SK-N-SH treated with all-trans-retinoic acid at 6 μM for 48 hours (cell line): ENCODE measurements at regions not wholly inside any gene's neighbourhood (a gene's known extent, or its start where the extent isn't known, plus 50 kb on each side); places are given as distances from the start of the nearest gene placed in this dataset.

ENCODE experiments used
- CSDC2 ChIP-seq: fragments of 250-450 bp; sonication (Bioruptor Pico); IDR thresholded peaks from 2 replicates; pipeline ENCODE4 v1.5.0; 2020; ENCODE audit warnings: mild to moderate bottlenecking, moderate library complexity
- ESRRG ChIP-seq: fragments of 250-450 bp; sonication (Bioruptor Pico); IDR thresholded peaks from 2 replicates; pipeline ENCODE4 v1.6.1; 2021; ENCODE audit warnings: mild to moderate bottlenecking
- ISL1 ChIP-seq: fragments of 250-450 bp; sonication (Bioruptor Pico); IDR thresholded peaks from 2 replicates; pipeline ENCODE4 v2.1.2; 2022; ENCODE audit warnings: mild to moderate bottlenecking, moderate library complexity
- RARB ChIP-seq: fragments of 250-450 bp; sonication (Bioruptor Pico); IDR thresholded peaks from 2 replicates; pipeline ENCODE4 v1.8.0; 2021; ENCODE audit warnings: mild to moderate bottlenecking, moderate library complexity
- SNAI2 ChIP-seq: fragments of 250-450 bp; sonication (Bioruptor Pico); IDR thresholded peaks from 2 replicates; pipeline ENCODE4 v1.5.0; 2020; ENCODE audit warnings: mild to moderate bottlenecking, moderate library complexity
- TCF4 ChIP-seq: fragments of 250-450 bp; sonication (Bioruptor Pico); IDR thresholded peaks from 2 replicates; pipeline ENCODE4 v1.8.0; 2021; ENCODE audit warnings: mild to moderate bottlenecking, moderate library complexity, borderline replicate concordance
- TOX ChIP-seq: fragments of 250-450 bp; sonication (Bioruptor Pico); IDR thresholded peaks from 2 replicates; pipeline ENCODE4 v1.8.0; 2021; ENCODE audit warnings: mild to moderate bottlenecking, moderate library complexity, borderline replicate concordance
- ZFP3 ChIP-seq: fragments of 250-450 bp; sonication (Bioruptor Pico); IDR thresholded peaks from 2 replicates; pipeline ENCODE4 v1.5.0; 2020; ENCODE audit warnings: mild to moderate bottlenecking, moderate library complexity
- ZFP30 ChIP-seq: fragments of 450-650 bp; formaldehyde crosslinking; IDR thresholded peaks from 2 replicates; pipeline ENCODE4 v1.5.0; 2022; ENCODE audit warnings: mild to moderate bottlenecking, moderate library complexity
- ZNF565 ChIP-seq: fragments of 450-650 bp; formaldehyde crosslinking; conservative IDR thresholded peaks from 2 replicates; pipeline ENCODE4 v1.5.0; 2020; ENCODE audit warnings: low read depth, mild to moderate bottlenecking, moderate library complexity
- ZNF70 ChIP-seq: fragments of 450-650 bp; formaldehyde crosslinking; IDR thresholded peaks from 2 replicates; pipeline ENCODE4 v1.5.0; 2020; ENCODE audit warnings: mild to moderate bottlenecking, moderate library complexity
- TF ChIP-seq, protein P1 (sequence below): fragments of 250-450 bp; sonication (Bioruptor Pico); IDR thresholded peaks from 2 replicates; pipeline ENCODE4 v1.8.0; 2021; ENCODE audit warnings: low read depth, mild to moderate bottlenecking, moderate library complexity, borderline replicate concordance
- TF ChIP-seq, protein P2 (sequence below): fragments of 250-450 bp; sonication (Bioruptor Pico); IDR thresholded peaks from 2 replicates; pipeline ENCODE4 v1.8.0; 2020; ENCODE audit warnings: mild to moderate bottlenecking, moderate library complexity, borderline replicate concordance
- TF ChIP-seq, protein P3 (sequence below): fragments of 250-450 bp; sonication (Bioruptor Pico); IDR thresholded peaks from 2 replicates; pipeline ENCODE4 v1.5.1; 2021; ENCODE audit warnings: mild to moderate bottlenecking, moderate library complexity

DNA sequence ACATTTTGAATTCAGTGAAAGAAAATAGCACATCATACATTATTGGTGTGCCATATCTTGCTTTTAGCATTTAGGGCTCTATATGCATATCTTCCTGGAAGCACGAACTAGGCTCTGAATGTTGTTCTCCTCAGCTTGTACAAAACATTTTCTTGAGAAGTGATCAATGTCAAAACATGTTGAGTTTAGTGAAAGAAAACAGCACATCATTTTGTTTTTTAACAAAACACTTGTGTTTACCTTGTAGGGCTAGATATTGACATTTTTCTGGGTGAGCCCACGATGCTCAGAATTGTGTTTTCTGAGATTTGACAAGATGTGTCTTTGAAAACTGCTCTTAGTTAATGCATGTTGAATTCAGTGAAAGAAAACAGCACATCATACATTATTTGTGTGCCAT lies 81.0 kb downstream of the ASCL4 start:
- TF ChIP-seq ISL1 (CRISPR knock-in tag), result no peak
- TF ChIP-seq, protein P1, sequence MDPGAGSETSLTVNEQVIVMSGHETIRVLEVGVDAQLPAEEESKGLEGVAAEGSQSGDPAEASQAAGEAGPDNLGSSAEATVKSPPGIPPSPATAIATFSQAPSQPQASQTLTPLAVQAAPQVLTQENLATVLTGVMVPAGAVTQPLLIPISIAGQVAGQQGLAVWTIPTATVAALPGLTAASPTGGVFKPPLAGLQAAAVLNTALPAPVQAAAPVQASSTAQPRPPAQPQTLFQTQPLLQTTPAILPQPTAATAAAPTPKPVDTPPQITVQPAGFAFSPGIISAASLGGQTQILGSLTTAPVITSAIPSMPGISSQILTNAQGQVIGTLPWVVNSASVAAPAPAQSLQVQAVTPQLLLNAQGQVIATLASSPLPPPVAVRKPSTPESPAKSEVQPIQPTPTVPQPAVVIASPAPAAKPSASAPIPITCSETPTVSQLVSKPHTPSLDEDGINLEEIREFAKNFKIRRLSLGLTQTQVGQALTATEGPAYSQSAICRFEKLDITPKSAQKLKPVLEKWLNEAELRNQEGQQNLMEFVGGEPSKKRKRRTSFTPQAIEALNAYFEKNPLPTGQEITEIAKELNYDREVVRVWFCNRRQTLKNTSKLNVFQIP (CRISPR knock-in tag), result no peak
- no peak for TF ChIP-seq RARB (CRISPR knock-in tag)
- TF ChIP-seq, protein P2, sequence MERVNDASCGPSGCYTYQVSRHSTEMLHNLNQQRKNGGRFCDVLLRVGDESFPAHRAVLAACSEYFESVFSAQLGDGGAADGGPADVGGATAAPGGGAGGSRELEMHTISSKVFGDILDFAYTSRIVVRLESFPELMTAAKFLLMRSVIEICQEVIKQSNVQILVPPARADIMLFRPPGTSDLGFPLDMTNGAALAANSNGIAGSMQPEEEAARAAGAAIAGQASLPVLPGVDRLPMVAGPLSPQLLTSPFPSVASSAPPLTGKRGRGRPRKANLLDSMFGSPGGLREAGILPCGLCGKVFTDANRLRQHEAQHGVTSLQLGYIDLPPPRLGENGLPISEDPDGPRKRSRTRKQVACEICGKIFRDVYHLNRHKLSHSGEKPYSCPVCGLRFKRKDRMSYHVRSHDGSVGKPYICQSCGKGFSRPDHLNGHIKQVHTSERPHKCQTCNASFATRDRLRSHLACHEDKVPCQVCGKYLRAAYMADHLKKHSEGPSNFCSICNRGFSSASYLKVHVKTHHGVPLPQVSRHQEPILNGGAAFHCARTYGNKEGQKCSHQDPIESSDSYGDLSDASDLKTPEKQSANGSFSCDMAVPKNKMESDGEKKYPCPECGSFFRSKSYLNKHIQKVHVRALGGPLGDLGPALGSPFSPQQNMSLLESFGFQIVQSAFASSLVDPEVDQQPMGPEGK, result no peak
- TF ChIP-seq ZFP3, result no peak
- no peak for TF ChIP-seq ESRRG (CRISPR knock-in tag)
- TF ChIP-seq CSDC2 (CRISPR knock-in tag), result no peak
- no peak for TF ChIP-seq TOX (CRISPR knock-in tag)
- no peak for TF ChIP-seq ZNF565 (CRISPR knock-in tag)
- TF ChIP-seq ZFP30, result no peak
- TF ChIP-seq ZNF70 (CRISPR knock-in tag), result no peak
- TF ChIP-seq, protein P3, sequence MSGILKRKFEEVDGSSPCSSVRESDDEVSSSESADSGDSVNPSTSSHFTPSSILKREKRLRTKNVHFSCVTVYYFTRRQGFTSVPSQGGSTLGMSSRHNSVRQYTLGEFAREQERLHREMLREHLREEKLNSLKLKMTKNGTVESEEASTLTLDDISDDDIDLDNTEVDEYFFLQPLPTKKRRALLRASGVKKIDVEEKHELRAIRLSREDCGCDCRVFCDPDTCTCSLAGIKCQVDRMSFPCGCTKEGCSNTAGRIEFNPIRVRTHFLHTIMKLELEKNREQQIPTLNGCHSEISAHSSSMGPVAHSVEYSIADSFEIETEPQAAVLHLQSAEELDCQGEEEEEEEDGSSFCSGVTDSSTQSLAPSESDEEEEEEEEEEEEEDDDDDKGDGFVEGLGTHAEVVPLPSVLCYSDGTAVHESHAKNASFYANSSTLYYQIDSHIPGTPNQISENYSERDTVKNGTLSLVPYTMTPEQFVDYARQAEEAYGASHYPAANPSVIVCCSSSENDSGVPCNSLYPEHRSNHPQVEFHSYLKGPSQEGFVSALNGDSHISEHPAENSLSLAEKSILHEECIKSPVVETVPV, result no peak
- no peak for TF ChIP-seq SNAI2
- TF ChIP-seq TCF4 (CRISPR knock-in tag), result no peak
